Mesendoderm (in vitro differentiated cells): ENCODE measurements at regions not wholly inside any gene's neighbourhood (a gene's known extent, or its start where the extent isn't known, plus 50 kb on each side); places are given as distances from the start of the nearest gene placed in this dataset.

Experiments
- DNase-seq: peaks from one replicate; pipeline ENCODE4 v3.0.0; 2013
- H2AK5ac ChIP-seq: 2 replicates; pipeline ENCODE4 v1.6.1; 2013; ENCODE audit warnings: low read length, inconsistent platforms
- H2BK120ac ChIP-seq: 2 replicates; pipeline ENCODE4 v1.6.1; 2013; ENCODE audit warnings: low read depth, mild to moderate bottlenecking, low read length, moderate library complexity, mixed read lengths
- H2BK15ac ChIP-seq: replicated peaks from 2 replicates; pipeline ENCODE4 v1.6.1; 2013; ENCODE audit warnings: low read depth, mild to moderate bottlenecking, moderate library complexity
- H2BK5ac ChIP-seq: 2 replicates; pipeline ENCODE4 v1.6.1; 2013; ENCODE audit warnings: low read length, inconsistent platforms
- H3K18ac ChIP-seq: 2 replicates; pipeline ENCODE4 v1.6.1; 2013; ENCODE audit warnings: mild to moderate bottlenecking, low read length, mixed read lengths
- H3K23ac ChIP-seq: one replicate; pipeline ENCODE4 v1.6.1; 2013; ENCODE audit warnings: low read length
- H3K27ac ChIP-seq: 2 replicates; pipeline ENCODE4 v1.5.1; 2013; ENCODE audit warnings: low read depth, mild to moderate bottlenecking, inconsistent platforms, low read length, moderate library complexity
- H3K27me3 ChIP-seq: 2 replicates; pipeline ENCODE4 v1.6.1; 2013; ENCODE audit warnings: low read length, control low read depth, mild to moderate bottlenecking, inconsistent platforms; ENCODE audit not compliant: insufficient read depth, poor library complexity
- H3K36me3 ChIP-seq: 2 replicates; pipeline ENCODE4 v1.6.1; 2013; ENCODE audit warnings: low read length, inconsistent platforms; ENCODE audit not compliant: control insufficient read depth, insufficient read depth
- H3K4ac ChIP-seq: one replicate; pipeline ENCODE4 v1.6.1; 2013; ENCODE audit warnings: low read depth, mild to moderate bottlenecking, low read length, moderate library complexity
- H3K4me1 ChIP-seq: 2 replicates; pipeline ENCODE4 v1.6.1; 2013; ENCODE audit warnings: low read depth, low read length, inconsistent platforms; ENCODE audit not compliant: control insufficient read depth
- H3K4me2 ChIP-seq: 2 replicates; pipeline ENCODE4 v1.6.1; 2013; ENCODE audit warnings: low read length
- H3K4me3 ChIP-seq: 2 replicates; pipeline ENCODE4 v1.5.1; 2013; ENCODE audit warnings: mild to moderate bottlenecking, low read length
- H3K56ac ChIP-seq: one replicate; pipeline ENCODE4 v1.6.1; 2013; ENCODE audit warnings: low read length
- H3K79me1 ChIP-seq: 2 replicates; pipeline ENCODE4 v1.6.1; 2013; ENCODE audit warnings: low read length, inconsistent platforms
- H3K79me2 ChIP-seq: 2 replicates; pipeline ENCODE4 v1.6.1; 2013; ENCODE audit warnings: mild to moderate bottlenecking, low read length; ENCODE audit not compliant: control insufficient read depth, insufficient read depth
- H3K9ac ChIP-seq: 2 replicates; pipeline ENCODE4 v1.6.1; 2013; ENCODE audit warnings: low read length, inconsistent platforms
- H4K5ac ChIP-seq: one replicate; pipeline ENCODE4 v1.6.1; 2013; ENCODE audit warnings: low read length
- H4K8ac ChIP-seq: one replicate; pipeline ENCODE4 v1.6.1; 2013; ENCODE audit warnings: low read depth, mild to moderate bottlenecking, control low read depth, low read length, moderate library complexity
- WGBS: extraction: QIAGEN DNeasy Blood & Tissue Kit; methylation state at CpG from one replicate; pipeline ENCODE4 v1.1.7; 2013; ENCODE audit warnings: low lambda C conversion rate, missing lambda C conversion rate; ENCODE audit not compliant: insufficient coverage; ENCODE audit errors: extremely low coverage; 5-methylcytosine and 5-hydroxymethylcytosine counted together

GRCh38 chr6:170136541-170137175 is 154.2 kb downstream of the DLL1 start:
- Histone ChIP-seq H3K9ac (no peak overlapping the region), H3K4me2 (no peak overlapping the region), H3K36me3 (no peaks in the 10 kb centered on the region), H2BK15ac (no peak overlapping the region), H3K4me1 (no peaks in the 10 kb centered on the region), H3K27ac (no peak overlapping the region), H3K79me1 (no peaks in the 10 kb centered on the region), H3K27me3 (no peaks in the 10 kb centered on the region), H2BK120ac (no peak overlapping the region), H4K8ac (no peak overlapping the region), H3K18ac (no peak overlapping the region), H3K4me3 (no peak overlapping the region), H3K56ac (no peak overlapping the region), H2BK5ac (no peak overlapping the region), H2AK5ac (no peak overlapping the region), H3K23ac (no peak overlapping the region), H3K79me2 (no peaks in the 10 kb centered on the region), H3K4ac (no peak overlapping the region), H4K5ac (no peak overlapping the region)
- WGBS: no CpG with 5 or more reads among the region's 69 CpGs
- no peak for DNase-seq

- Histone ChIP-seq H3K36me3 (no peaks in the 10 kb centered on the region), H3K23ac (no peak overlapping the region), H2BK15ac (no peak overlapping the region), H3K4me2 (no peak overlapping the region), H2AK5ac (no peak overlapping the region), H3K4ac (no peak overlapping the region), H3K9ac (no peak overlapping the region), H3K79me2 (no peaks in the 10 kb centered on the region), H4K8ac (no peak overlapping the region), H2BK120ac (no peak overlapping the region), H2BK5ac (no peak overlapping the region), H3K79me1 (no peaks in the 10 kb centered on the region), H3K27me3 (no peaks in the 10 kb centered on the region), H4K5ac (no peak overlapping the region), H3K4me1 (no peaks in the 10 kb centered on the region), H3K4me3 (no peak overlapping the region), H3K27ac (no peak overlapping the region), H3K18ac (no peak overlapping the region), H3K56ac (no peak overlapping the region)
- DNase-seq: no peak
- WGBS: no CpG with 5 or more reads among the region's 38 CpGs
These were observed 154.9 kb downstream of the DLL1 start for GRCh38 chr6:170135821-170136471.

- Histone ChIP-seq H3K4me2 (no peak overlapping the region), H3K4ac (no peak overlapping the region), H3K9ac (no peak overlapping the region), H4K8ac (no peak overlapping the region), H2AK5ac (no peak overlapping the region), H3K27me3 (no peaks in the 10 kb centered on the region), H3K56ac (no peak overlapping the region), H3K23ac (no peak overlapping the region), H2BK15ac (no peak overlapping the region), H3K36me3 (no peaks in the 10 kb centered on the region), H2BK5ac (no peak overlapping the region), H4K5ac (no peak overlapping the region), H3K27ac (no peak overlapping the region), H3K4me1 (no peaks in the 10 kb centered on the region), H3K18ac (no peak overlapping the region), H3K79me2 (no peaks in the 10 kb centered on the region), H2BK120ac (no peak overlapping the region), H3K4me3 (no peak overlapping the region), H3K79me1 (no peaks in the 10 kb centered on the region)
- no CpG with 5 or more reads among the region's 16 CpGs for WGBS
- DNase-seq: no peak
These were observed 155.4 kb downstream of the DLL1 start for GRCh38 chr6:170135461-170135820.

- H3K79me2 ChIP-seq: no peaks in the 10 kb centered on the region
- no peak overlapping the region for H3K9ac ChIP-seq
- no peak overlapping the region for H3K4ac ChIP-seq
- H2AK5ac ChIP-seq: no peak overlapping the region
- no peak for DNase-seq
- H3K18ac ChIP-seq: no peak overlapping the region
- no peak overlapping the region for H3K27ac ChIP-seq
- no peaks in the 10 kb centered on the region for H3K27me3 ChIP-seq
- H4K8ac ChIP-seq: no peak overlapping the region
- H3K4me3 ChIP-seq: no peak overlapping the region
- no peak overlapping the region for H2BK5ac ChIP-seq
- H3K79me1 ChIP-seq: no peaks in the 10 kb centered on the region
- no peak overlapping the region for H4K5ac ChIP-seq
- no peak overlapping the region for H3K4me2 ChIP-seq
- no peak overlapping the region for H3K23ac ChIP-seq
- H2BK120ac ChIP-seq: no peak overlapping the region
- H3K36me3 ChIP-seq: no peaks in the 10 kb centered on the region
- no peaks in the 10 kb centered on the region for H3K4me1 ChIP-seq
- no peak overlapping the region for H3K56ac ChIP-seq
- WGBS: no CpG with 5 or more reads among the region's 31 CpGs
- H2BK15ac ChIP-seq: no peak overlapping the region
These were observed 156.1 kb downstream of the DLL1 start for GRCh38 chr6:170134471-170135440.

- Histone ChIP-seq H3K23ac (no peak overlapping the region), H3K4me1 (no peaks in the 10 kb centered on the region), H3K9ac (no peak overlapping the region), H3K4me3 (no peak overlapping the region), H4K5ac (no peak overlapping the region), H3K27ac (no peak overlapping the region), H2BK120ac (no peak overlapping the region), H2BK5ac (no peak overlapping the region), H4K8ac (no peak overlapping the region), H2BK15ac (no peak overlapping the region), H3K18ac (no peak overlapping the region), H3K4ac (no peak overlapping the region), H3K79me1 (no peaks in the 10 kb centered on the region), H3K27me3 (no peaks in the 10 kb centered on the region), H3K36me3 (no peaks in the 10 kb centered on the region), H3K56ac (no peak overlapping the region), H3K4me2 (no peak overlapping the region), H3K79me2 (no peaks in the 10 kb centered on the region), H2AK5ac (no peak overlapping the region)
- no peak for DNase-seq
- no CpG with 5 or more reads among the region's 17 CpGs for WGBS
These were observed 156.8 kb downstream of the DLL1 start for GRCh38 chr6:170134031-170134470.
